HG02943 (cell line): ENCODE measurements at regions not wholly inside any gene's neighbourhood (a gene's known extent, or its start where the extent isn't known, plus 50 kb on each side); places are given as distances from the start of the nearest gene placed in this dataset.

Source experiments
- ATAC-seq: cut with Tn5 transposase; IDR thresholded peaks from one replicate; pipeline ENCODE4 v1.9.1; 2021; ENCODE audit warnings: mild to moderate bottlenecking, low read depth, moderate library complexity; ENCODE audit not compliant: unreplicated experiment

GRCh38 chr13:40432018-40432978 is 234.1 kb downstream of the FOXO1 start:
- ATAC-seq = no peak

DNA sequence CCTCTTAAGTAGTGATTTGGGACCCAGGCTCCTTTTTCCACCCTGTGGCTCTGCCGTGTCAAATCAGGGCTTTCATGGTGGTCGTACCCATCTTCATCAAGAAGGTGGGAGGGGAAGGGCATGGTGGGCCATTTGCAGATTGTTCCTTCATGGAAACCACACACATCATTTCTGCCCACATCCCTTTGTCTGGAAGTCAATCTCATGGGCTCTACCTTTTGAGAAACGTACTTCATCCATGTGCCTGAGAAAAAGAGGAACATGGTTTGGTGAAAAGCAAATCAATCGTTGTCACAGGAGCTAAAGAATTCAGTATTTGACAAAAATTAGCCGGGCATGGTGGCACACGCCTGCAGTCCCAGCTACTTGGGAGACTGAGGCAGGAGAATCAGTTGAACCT is 233.4 kb downstream of the FOXO1 start:
- no peak for ATAC-seq

DNA sequence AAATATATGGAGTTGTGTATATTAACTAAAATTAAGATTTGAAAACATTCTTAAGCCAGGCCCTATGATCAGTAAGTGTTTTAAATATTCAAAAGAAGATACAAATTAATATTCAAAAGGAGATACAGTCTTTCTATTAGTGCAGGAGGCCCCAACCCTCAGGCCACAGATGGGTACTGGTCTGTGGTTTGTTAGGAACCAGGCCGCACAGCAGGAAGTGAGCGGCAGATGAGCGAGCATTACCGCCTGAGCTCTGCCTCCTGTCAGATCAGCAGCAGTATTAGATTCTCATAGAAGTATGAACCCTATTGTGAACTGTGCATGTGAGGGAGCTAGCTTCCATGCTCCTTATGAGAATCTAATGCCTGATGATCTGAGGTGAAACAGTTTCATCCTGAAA is 232.9 kb downstream of the FOXO1 start:
- peak; percentile 72 for ATAC-seq

- ATAC-seq = no peak
Observed at GRCh38 chr13:40434516-40435397, 231.7 kb downstream of the FOXO1 start.

- ATAC-seq = no peak
Observed at GRCh38 chr13:40438022-40438680, 228.3 kb downstream of the FOXO1 start.

- ATAC-seq = no peak
Observed at GRCh38 chr13:40438999-40439797, 227.2 kb downstream of the FOXO1 start.

DNA sequence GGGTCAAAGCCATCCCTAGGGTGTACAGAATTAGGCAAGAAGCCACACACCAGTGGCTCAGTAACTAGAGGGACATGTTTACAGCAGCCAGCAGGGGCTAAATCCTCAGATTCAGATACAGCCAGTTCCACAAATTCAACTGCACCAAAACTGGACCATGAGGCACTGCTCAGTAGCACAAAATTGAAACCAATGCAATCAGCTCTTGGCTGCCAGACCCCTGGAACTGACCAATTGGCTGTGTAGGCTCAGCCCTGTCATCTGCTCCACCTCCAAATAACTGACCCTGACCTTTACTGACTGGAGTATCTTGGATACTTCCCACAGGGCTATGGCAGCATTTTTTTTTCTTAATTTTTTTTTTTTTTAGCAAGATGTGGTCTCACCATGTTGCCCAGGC is 226.5 kb downstream of the FOXO1 start:
- ATAC-seq = no peak

- no peak for ATAC-seq
Observed at GRCh38 chr13:40440990-40441820, 225.2 kb downstream of the FOXO1 start.

DNA sequence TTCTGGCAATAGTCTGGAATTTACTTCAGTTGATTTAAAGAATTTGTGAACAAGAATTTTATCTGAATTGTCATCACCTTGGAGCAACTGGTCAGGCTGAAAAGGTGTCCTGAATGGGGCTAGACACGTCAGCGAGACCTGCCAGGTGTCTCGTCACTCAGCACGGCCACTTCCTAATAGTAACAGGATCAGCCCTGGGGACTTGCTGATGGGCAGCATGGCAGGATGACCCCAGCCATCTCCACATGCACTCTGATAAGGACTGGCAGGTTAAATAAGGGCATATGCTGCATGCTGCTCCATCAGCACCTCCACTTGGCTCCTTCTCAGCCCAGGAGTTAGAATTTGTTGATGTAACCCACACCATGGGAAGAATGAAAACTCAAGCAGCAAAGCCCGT is 224.2 kb downstream of the FOXO1 start:
- no peak for ATAC-seq

GRCh38 chr13:40442826-40443225 is 223.6 kb downstream of the FOXO1 start:
- no peak for ATAC-seq

- ATAC-seq = no peak
Observed at GRCh38 chr13:40444241-40444640, 222.2 kb downstream of the FOXO1 start.

GRCh38 chr13:40445557-40445990 is 220.9 kb downstream of the FOXO1 start:
- ATAC-seq = peak; percentile 98

GRCh38 chr13:40446365-40446764 is 220.1 kb downstream of the FOXO1 start:
- no peak for ATAC-seq

DNA sequence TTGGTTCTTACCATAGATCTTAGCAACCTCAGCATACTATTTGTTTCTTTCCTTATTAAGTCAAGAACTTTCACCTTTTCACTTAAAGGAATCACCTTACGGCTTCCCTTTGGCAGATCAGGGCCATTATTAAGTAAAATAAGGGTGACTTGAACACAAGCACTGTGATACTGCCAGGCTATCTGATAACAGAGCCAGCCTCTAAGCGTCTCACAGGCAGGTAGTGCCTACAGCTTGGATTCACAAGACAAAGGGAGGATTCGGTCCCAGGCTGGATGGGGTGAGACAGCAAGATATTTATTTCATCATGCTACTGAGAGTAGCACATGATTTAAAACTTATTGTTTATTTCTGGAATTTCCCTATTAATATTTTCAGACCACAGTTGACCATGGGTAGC is 218.6 kb downstream of the FOXO1 start:
- ATAC-seq = no peak

DNA sequence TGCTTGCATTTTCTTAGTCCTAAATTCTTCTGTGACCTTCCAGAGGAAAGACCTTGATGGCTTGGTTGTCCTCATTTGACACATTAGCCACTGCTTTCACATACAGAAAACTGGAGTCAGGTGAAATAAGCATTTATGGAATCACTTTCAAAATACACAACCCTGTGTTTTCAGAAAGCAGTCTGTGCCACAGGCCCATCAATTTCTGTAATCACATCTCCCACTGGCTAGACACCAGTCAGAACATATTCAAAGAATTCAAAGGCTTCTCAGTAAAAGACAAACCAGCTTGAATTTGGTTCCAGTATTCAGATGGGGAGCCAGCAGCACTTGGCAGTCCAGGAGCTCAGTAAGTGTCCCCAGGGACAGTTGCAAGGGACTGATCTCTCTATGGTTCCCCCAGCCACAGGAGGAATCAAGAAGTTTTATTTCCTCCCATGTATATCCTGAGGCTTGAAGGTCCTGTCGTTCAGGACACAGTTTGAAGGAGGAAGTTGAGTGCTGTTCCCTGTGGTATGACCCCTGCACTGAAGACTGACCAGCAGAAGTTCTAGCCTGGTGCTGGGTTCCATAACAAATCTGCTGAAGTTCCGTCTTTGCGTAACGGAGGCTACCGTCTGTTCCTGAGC is 214.3 kb downstream of the FOXO1 start:
- no peak for ATAC-seq

DNA sequence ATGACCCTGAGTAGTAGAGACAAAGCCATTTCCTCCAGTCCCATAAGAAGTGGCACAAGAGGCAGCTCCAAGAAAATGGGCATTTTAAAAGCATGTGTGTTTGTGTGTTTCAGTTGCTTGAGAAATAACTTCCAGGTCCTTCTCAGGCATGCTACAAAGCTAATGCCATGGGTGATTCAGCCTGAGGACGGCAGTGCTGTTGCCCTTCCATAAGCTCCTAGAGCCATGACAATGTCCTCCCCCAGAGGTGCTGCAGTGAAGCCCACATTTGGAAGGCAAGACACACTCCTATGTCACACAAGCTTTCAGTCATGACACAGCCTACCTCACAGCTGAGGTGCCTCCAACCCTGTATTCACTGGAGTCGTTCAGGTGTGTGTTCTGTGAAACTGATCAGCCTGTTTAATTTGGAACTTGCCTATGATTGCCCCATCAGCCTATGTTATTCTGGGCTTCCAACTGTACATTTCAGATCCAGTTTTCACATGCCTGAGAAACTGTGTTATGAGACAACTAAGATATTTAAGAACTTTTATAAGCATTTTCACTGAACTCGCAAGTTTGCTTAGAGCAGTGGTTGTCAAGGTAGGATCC is 213.6 kb downstream of the FOXO1 start:
- ATAC-seq = no peak

DNA sequence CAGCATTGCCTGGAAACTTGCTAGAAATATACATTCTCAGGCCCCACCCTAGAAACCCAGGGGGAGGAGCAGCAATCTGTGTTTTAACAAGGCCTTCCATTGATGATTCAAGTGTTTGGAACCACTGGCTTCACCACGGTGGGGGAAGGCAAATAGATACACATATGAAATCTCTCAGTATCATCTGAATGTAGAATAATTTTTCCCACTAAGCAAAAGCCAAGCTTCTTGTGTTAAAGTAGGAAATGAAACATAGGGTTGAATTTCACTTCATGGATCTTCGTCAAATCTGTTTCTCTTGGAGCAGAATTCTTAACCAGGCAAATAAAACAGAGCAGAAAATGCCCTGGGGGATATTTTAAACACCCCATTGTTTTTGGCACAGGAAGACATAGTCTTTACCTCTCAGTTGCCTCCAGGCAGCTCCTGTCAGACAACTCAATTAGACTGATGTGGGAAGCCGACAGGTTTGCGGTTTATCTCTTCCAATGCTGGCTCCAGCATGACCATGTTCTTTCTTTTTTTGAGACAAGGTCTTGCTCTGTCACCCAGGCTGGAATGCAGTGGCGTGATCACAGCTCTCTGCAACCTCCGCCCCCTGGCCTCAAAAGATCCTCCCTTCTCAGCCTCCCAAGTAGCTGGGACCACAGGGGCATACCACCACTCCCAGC is 213.0 kb downstream of the FOXO1 start:
- no peak for ATAC-seq
